H54 (cell line): ENCODE measurements at regions not wholly inside any gene's neighbourhood (a gene's known extent, or its start where the extent isn't known, plus 50 kb on each side); places are given as distances from the start of the nearest gene placed in this dataset.

ENCODE experiments used
- DNase-seq: peaks from one replicate; pipeline ENCODE4 v3.0.0; 2011; ENCODE audit warnings: low spot score, mixed read lengths; ENCODE audit not compliant: insufficient read length
- FAIRE-seq: peaks from 3 replicates; lab custom pipeline; 2011; peaks lifted over from hg19 to GRCh38; lab: Jason Lieb, UNC
- POLR2A ChIP-seq: IDR thresholded peaks from 2 replicates; pipeline ENCODE4 v1.6.1; 2011; ENCODE audit warnings: low read depth, mild to moderate bottlenecking, low read length

GRCh38 chr21:16847211-16847610 lies 665.6 kb upstream of the CXADR start:
- TF ChIP-seq POLR2A, result no peak
- no peak for FAIRE-seq

DNA sequence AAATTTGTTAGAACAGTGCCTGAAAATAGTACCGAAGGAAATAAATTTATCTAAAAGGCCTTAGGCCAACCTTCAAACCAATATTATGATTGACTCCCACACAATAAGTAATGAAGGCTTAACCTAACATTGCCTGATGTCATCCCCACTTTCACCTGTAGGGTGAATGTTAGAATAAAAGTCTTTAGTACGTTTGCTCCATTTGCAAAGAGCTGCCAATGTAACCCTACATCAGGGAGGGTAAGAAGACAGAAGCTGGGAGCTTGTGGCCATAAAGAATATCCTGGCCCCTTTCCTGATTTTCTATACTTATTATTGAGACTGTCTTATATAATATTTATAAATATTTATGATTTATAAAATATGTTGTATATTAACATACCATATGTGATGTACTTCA lies 661.8 kb upstream of the CXADR start:
- FAIRE-seq (no peak), DNase-seq (no peak)
- no peak for TF ChIP-seq POLR2A

More at GRCh38 chr21:16847211-16847610, 665.6 kb upstream of the CXADR start:
- DNase-seq, result no peak

GRCh38 chr21:16855164-16855667 lies 657.6 kb upstream of the CXADR start:
- no peak for TF ChIP-seq POLR2A
- DNase-seq (no peak), FAIRE-seq (no peak)

- no peak for TF ChIP-seq POLR2A
- DNase-seq (no peak), FAIRE-seq (no peak)
These were observed 649.4 kb upstream of the CXADR start for GRCh38 chr21:16863362-16863905.

GRCh38 chr21:16863908-16864307 lies 648.9 kb upstream of the CXADR start:
- DNase-seq, result no peak
- TF ChIP-seq POLR2A, result no peak
- no peak for FAIRE-seq

- FAIRE-seq, result no peak
- no peak for TF ChIP-seq POLR2A
- DNase-seq, result no peak
These were observed 647.2 kb upstream of the CXADR start for GRCh38 chr21:16865632-16866031.

GRCh38 chr21:16866851-16867250 lies 646.0 kb upstream of the CXADR start:
- no peak for TF ChIP-seq POLR2A
- FAIRE-seq (no peak), DNase-seq (no peak)

GRCh38 chr21:16870103-16870502 lies 642.7 kb upstream of the CXADR start:
- no peak for FAIRE-seq
- no peak for DNase-seq
- no peak for TF ChIP-seq POLR2A

GRCh38 chr21:16872616-16873015 lies 640.2 kb upstream of the CXADR start:
- TF ChIP-seq POLR2A, result no peak
- DNase-seq, result no peak
- no peak for FAIRE-seq

GRCh38 chr21:16873176-16873575 lies 639.7 kb upstream of the CXADR start:
- TF ChIP-seq POLR2A, result no peak
- DNase-seq (no peak), FAIRE-seq (no peak)

- DNase-seq (no peak), FAIRE-seq (no peak)
- TF ChIP-seq POLR2A, result no peak
These were observed 639.2 kb upstream of the CXADR start for GRCh38 chr21:16873596-16873995.

- DNase-seq (no peak), FAIRE-seq (no peak)
- no peak for TF ChIP-seq POLR2A
These were observed 633.4 kb upstream of the CXADR start for GRCh38 chr21:16879479-16879878.

GRCh38 chr21:16891821-16892220 lies 621.0 kb upstream of the CXADR start:
- no peak for FAIRE-seq
- no peak for TF ChIP-seq POLR2A
- DNase-seq, result no peak

DNA sequence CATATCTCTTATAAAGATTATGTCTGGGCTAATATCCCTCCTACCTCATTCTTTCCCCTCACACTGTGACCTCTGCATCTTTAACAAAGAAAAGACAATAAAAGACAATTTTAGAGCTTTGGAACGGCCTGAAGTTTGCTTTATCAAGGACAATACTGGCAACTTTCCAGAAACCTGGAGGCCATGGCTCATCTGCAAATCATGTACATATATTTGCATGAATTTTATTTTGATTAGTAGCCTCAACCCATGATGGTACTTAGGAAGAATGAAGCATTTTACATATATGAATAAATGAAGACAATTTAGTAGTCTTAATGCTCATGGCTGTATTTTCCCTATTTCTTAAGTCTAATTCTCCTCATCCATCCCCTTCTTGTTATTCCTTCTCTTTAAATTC lies 612.2 kb upstream of the CXADR start:
- DNase-seq (no peak), FAIRE-seq (no peak)
- TF ChIP-seq POLR2A, result no peak

GRCh38 chr21:16908077-16908476 lies 604.8 kb upstream of the CXADR start:
- no peak for DNase-seq
- TF ChIP-seq POLR2A, result no peak
- no peak for FAIRE-seq
